GM12891 (cell line): ENCODE measurements at regions not wholly inside any gene's neighbourhood (a gene's known extent, or its start where the extent isn't known, plus 50 kb on each side); places are given as distances from the start of the nearest gene placed in this dataset.

Source experiments
- DNase-seq: peaks from one replicate; pipeline ENCODE4 v3.0.0; 2011; ENCODE audit warnings: low spot score; ENCODE audit not compliant: insufficient read length
- FAIRE-seq: peaks from 2 replicates; lab custom pipeline; 2011; peaks lifted over from hg19 to GRCh38; lab: Jason Lieb, UNC
- PAX5 ChIP-seq: IDR thresholded peaks from 2 replicates; pipeline ENCODE4 v1.6.1; 2011; ENCODE audit warnings: low read length, moderate library complexity, mild to moderate bottlenecking; ENCODE audit not compliant: insufficient read depth, severe bottlenecking
- POLR2A ChIP-seq: IDR thresholded peaks from 2 replicates; pipeline ENCODE4 v1.6.1; 2011; ENCODE audit warnings: low read depth, low read length, control low read depth
- POLR2AphosphoS5 ChIP-seq: IDR thresholded peaks from 2 replicates; pipeline ENCODE4 v1.6.1; 2011; ENCODE audit warnings: low read depth, low read length, control low read depth
- POU2F2 ChIP-seq: IDR thresholded peaks from 2 replicates; pipeline ENCODE4 v1.6.1; 2011; ENCODE audit warnings: low read depth, mild to moderate bottlenecking, control low read depth, low read length, moderate library complexity
- SPI1 ChIP-seq: IDR thresholded peaks from 2 replicates; pipeline ENCODE4 v1.6.1; 2011; ENCODE audit warnings: low read depth, low read length, control low read depth
- TAF1 ChIP-seq: IDR thresholded peaks from 2 replicates; pipeline ENCODE4 v1.6.1; 2011; ENCODE audit warnings: low read depth, low read length, control low read depth

DNA sequence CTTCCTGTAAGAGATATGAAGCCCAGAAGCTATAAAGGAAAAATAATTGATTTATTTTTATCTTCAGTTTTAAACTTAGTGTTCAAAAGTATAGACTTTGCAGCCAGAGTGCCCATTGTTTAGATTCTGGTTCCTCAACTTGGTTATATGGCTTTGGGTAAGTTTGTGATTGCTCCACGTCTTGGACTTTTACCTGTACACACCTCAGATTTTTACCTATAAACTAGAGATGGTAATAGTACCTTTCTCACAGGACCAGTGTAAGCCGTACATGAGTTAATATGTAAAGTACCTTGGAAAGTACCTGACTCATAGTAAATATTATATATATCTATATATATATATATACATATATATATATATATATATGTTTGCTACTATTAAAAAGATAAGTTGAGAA lies 283.8 kb downstream of the RAP2B start:
- DNase-seq (no peak), FAIRE-seq (no peak)
- no peak for TF ChIP-seq PAX5
- no peak for TF ChIP-seq POLR2AphosphoS5
- TF ChIP-seq POLR2A: no peak
- no peak for TF ChIP-seq POU2F2
- no peak for TF ChIP-seq SPI1
- TF ChIP-seq TAF1: no peak

DNA sequence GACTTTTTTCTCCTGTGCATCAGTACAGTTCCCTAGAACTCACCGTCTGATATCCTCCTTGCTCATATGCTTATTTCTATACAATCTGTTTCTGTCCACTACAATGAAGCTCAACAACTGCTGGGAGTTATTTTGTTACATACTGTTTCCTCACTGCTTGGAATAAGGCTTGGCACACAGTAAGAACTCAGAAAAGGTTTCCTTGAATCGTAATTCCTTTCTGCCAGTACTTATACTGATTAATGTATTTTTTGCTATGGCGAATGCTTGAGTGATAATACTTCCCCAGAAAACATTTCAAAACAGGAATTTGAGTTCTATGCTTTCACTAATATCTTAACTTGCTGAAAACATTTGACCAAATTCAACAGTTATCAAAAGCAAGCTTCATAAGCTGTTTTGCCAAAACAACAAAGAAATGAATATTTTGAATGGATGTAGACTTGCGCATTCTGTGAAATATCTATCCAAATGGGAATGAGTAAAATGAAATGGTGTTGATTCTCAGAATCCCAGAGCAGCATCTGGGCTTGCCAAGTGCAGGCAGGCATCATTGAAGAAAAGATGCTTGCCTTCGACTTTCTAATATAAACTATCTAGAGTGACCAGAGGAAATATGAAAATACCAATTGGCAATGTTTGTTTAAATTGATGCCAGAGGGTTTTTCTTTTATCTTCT lies 286.3 kb downstream of the RAP2B start:
- TF ChIP-seq SPI1 (no peak), PAX5 (no peak), POLR2A (no peak)
- DNase-seq: no peak
- FAIRE-seq: no peak

DNA sequence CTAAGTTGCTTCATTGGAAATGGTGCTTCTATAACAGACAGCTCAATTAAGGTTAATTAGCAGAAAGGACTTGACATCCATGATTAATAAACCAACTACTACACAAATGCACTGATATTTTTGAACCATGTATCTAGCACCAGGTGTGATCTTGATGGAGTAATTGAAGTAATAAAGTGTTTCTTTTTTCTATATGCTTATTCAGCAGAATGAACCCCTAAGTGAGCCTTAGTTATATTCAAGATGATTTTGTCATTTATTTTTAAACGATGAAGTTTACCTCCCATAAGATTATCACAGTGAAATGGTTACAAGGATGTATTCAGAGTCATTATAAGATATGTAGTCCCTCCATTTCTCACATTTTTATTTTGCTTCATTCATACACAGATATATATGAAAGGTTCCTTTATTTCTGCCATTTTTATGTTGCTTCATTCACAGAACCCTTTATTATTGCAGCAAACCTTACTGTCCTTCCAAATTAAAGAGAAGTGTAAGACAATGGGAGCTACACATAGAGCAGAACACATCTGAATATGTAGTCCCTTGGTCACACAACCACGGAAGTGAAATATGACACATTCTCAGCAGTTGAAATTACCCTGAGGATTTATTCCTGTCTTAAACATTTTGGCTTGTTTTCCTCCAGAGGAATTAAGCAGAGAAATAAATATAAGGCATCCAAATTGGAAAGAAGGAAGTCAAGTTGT lies 295.0 kb downstream of the RAP2B start:
- FAIRE-seq: no peak
- DNase-seq: no peak
- no peak for TF ChIP-seq POLR2AphosphoS5
- no peak for TF ChIP-seq POU2F2
- TF ChIP-seq PAX5: no peak
- no peak for TF ChIP-seq TAF1
- no peak for TF ChIP-seq SPI1
- TF ChIP-seq POLR2A: no peak

DNA sequence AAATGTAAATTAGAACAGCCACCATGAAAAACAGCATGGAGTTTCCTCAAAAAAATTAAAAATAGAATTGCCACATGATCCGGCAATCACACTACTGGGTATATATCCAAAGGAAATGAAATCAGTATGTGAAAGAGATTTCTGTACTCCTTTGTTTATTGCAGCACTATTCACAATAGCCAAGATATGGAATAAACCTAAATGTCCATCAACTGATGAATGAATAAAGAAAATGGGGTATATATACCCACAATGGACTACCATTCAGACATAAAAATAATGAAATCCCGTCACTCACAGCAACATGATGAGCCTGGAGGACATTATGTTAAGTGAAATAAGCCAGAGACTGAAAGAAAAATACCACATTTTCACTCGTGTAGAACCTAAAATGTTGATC lies 296.9 kb downstream of the RAP2B start:
- no peak for DNase-seq
- FAIRE-seq: no peak
- TF ChIP-seq TAF1 (no peak), PAX5 (no peak), POLR2AphosphoS5 (no peak), POLR2A (no peak), SPI1 (no peak), POU2F2 (no peak)

DNA sequence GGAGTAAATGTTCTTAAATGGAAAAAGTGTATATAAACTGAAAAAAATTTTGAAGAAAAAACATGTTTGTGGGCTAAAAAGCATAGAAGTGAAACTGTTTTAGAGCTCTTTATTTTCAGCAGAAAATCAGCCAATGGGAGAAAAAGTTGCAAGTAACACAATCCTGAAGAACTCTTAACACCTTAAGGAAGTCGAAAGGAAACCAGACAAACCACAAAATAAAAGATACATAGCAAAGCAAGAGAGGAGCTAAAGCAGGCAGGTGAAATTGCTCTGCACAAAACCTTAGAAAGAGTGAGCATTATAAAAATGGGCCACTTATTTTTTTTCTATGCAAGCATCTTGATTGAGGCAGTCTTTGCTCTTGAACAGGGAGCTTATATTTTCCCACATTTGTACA lies 300.5 kb downstream of the RAP2B start:
- no peak for TF ChIP-seq POU2F2
- no peak for TF ChIP-seq SPI1
- no peak for TF ChIP-seq TAF1
- no peak for TF ChIP-seq PAX5
- TF ChIP-seq POLR2A: no peak
- no peak for TF ChIP-seq POLR2AphosphoS5
- DNase-seq (no peak), FAIRE-seq (no peak)

DNA sequence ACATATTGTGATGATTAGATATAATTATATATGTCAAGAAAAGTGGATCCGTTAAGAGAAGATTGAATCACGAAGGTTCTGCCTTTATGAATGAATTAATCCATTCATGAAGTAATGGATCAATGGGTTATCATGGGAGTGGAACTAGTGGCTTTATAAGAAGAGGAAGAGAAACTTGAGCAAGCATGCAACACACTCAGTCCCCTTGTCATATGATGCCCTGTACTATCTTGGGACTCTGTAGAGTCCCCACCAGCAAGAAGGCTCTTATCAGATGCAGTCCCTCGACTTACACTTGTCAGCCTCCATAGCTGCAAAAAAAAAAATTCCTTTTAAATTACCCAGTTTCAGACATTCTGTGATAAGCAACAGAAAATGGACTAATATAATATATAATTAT lies 301.9 kb downstream of the RAP2B start:
- no peak for DNase-seq
- no peak for TF ChIP-seq POU2F2
- peak; percentile 90 for TF ChIP-seq SPI1
- TF ChIP-seq TAF1: no peak
- no peak for TF ChIP-seq PAX5
- no peak for TF ChIP-seq POLR2A
- TF ChIP-seq POLR2AphosphoS5: no peak
- FAIRE-seq: no peak

DNA sequence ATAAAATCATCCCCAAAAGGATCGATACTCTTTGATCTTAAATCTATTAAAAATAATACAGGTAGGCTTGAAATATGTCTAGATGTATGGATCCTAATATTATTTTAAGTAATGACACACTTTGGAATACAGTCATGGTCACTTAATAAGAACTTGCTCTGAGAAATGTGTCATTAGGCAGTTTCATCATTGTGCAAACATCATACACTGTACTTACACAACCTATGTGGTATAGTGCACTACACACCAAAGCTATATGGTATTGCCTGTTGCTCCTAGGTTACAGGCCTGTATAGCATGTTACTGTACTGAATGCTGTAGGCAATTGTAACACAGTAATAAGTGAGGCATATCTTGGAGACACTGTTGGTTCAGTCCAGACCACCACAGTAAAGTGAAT lies 307.1 kb downstream of the RAP2B start:
- TF ChIP-seq POU2F2: no peak
- no peak for TF ChIP-seq POLR2A
- FAIRE-seq: no peak
- no peak for DNase-seq

DNA sequence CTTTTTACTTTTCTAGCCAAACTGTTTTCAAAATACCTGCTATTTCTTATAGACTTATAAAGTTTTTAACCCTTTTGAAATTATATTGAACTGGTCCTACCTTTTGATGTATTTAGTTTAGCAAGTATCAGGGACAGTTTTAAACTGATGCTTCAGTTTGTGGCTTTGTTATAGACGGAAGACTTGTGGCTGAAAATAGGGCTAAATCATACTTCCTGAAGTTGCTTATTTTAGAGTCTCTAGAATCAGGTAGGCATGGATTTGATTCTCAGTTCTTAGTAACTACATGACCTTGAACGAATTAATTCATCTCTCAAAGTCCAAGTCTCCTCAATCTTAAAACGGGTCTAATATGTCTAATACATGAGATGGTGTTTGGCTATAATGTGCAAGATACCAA lies 322.8 kb downstream of the RAP2B start:
- TF ChIP-seq TAF1: no peak
- no peak for TF ChIP-seq POLR2AphosphoS5
- TF ChIP-seq POLR2A: no peak
- TF ChIP-seq PAX5: no peak
- no peak for TF ChIP-seq SPI1
- TF ChIP-seq POU2F2: no peak
- FAIRE-seq: no peak
- DNase-seq: no peak

DNA sequence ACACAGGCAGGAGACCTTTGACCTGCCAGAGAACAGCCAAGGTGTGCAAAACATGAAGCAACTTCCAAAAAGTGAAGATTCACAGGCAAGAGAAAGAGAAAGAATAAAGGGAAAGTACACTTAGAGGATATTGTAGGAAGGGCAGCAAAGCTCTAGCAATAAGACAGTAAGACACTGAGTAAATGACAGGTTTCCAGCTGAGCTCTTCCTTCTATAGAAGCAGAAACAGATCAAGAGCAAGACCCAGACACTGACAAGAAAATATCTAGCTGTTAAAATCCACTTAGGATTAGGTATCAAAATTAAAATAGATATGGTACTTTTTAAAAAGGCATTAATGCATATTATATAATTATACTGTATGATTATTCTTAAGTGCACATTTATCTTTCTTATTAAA lies 333.4 kb downstream of the RAP2B start:
- FAIRE-seq: no peak
- DNase-seq: no peak
- no peak for TF ChIP-seq PAX5
- no peak for TF ChIP-seq SPI1

DNA sequence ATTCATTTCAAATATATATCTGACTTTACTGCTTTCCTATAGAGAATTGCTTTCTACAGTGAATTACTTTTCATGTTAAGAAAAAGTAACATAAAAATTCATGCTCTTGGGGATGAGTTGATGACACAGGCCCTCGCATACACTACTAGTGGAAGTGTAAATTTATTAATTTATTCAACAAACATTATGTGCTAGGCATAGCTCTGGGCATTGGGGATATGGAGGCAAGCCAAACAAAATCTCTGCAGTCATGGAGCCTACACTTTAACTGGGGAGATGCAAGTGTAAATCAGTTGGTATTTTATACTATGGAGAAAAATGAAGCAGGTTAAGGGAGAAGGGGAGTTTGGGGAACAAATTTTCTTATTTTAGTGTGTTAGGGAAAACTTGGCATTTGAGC lies 340.7 kb downstream of the RAP2B start:
- TF ChIP-seq POU2F2: no peak
- no peak for TF ChIP-seq TAF1
- TF ChIP-seq POLR2AphosphoS5: no peak
- no peak for TF ChIP-seq POLR2A
- no peak for TF ChIP-seq SPI1
- TF ChIP-seq PAX5: no peak
- DNase-seq (no peak), FAIRE-seq (no peak)
